ENCODE measurements at regions not wholly inside any gene's neighbourhood (a gene's known extent, or its start where the extent isn't known, plus 50 kb on each side); places are given as distances from the start of the nearest gene placed in this dataset.
"Not testable (repeated sequence)": the region's sequence is repeated elsewhere in the genome, so short reads cannot be mapped to it uniquely, and the experiment has no call there.

DNA sequence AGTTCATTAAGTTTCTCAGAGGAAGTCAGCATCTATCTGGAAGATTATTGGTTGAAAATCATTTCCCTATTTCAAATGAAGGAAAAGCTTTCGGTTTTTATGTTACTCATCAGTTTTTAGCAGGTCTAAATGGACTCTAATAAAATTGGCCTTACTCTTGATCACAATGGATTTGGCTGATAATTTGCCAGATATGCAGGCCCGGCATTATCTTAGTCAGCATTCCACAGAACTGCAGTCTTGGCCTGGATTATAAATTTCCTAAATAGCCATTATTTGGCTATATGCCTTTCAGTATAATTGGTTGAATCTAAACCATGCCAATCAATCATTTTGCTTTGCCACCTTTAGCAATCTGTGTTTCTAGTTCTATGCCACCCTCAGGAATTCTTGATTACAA is 91.7 kb upstream of the KCNQ5 start:
- DNase-seq (ENCODE audit: low spot score in 2 of 2): no peak
- no peak for FAIRE-seq

DNA sequence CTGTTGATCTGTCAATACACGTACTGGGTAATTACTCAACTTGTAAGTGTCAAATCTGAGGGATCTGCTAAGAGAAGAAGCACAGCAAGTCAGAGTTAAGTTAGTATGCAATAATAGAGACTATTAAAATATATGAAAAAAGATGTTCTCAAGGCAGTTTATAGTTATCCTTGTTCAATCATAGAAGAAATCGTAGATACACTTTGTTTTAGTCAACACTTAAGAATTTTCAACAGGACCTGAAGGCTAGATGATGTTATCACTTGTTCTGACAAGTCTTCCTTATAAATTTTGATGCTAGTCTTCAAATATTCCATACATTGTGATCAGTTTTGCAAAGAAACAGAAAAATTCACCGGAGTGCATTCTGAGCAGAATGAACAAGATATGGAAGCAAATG is 91.1 kb upstream of the KCNQ5 start:
- DNase-seq (ENCODE audit: low spot score in 2 of 2) (no peak), FAIRE-seq (no peak)

DNA sequence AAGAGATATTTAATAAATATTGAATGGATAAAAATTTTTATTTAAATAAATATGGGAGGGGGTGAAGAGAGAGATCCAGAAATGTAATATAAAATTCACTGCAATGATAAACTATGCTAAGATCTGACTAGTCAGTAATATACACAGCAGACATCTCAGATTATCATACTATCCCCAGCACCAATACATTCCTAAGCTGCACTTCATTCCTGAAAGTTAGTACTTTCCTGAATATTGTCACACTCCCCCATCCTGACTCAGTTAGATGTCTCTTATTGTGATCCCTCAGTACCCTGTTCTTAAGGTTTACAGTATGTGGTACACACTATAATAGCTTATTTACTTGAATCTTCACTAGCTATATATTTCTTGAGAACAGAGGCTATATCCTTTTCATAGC is 88.3 kb upstream of the KCNQ5 start:
- DNase-seq (ENCODE audit: low spot score in 2 of 2) (no peak), FAIRE-seq (no peak)

DNA sequence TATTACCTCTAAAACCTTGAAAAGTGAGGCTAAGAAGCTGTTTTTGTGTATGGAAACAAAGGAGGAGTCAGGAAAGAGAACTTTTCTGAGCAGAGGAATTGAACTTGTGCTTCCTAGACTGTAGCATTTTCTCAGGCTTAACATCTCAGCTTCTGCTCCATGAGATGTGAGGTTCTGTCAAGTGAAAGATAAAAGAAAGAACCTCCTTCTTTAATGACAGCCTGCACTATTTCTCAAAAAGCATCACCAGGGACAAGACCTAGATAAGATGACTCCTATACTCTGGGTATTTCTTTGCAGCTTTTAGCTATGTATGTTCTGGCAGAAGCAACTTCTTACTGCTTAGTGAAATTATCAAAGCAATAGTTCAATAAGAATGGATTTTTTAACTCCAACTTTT is 87.6 kb upstream of the KCNQ5 start:
- no peak for FAIRE-seq
- no peak for DNase-seq (ENCODE audit: low spot score in 2 of 2)

DNA sequence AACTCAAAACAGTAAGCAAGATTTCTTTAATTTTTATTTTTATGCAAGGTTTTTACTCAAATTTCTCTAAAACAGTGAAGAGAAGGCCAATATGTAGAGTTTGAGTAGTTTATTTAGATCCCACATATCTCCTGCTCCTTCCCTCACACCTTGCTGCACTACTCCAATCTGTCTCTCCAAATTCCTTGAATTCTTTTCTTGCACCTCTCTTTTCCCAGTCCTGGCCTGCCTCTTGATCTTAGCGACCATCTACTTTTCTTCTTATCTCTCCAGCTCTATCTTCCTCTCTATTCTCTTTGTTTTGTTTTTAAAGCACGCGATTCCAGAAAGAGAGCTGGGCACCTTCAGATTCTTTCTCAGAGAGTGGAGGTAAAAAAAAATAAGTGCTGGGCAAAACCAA is 86.7 kb upstream of the KCNQ5 start:
- no peak for FAIRE-seq
- DNase-seq (ENCODE audit: low spot score in 2 of 2): no peak

DNA sequence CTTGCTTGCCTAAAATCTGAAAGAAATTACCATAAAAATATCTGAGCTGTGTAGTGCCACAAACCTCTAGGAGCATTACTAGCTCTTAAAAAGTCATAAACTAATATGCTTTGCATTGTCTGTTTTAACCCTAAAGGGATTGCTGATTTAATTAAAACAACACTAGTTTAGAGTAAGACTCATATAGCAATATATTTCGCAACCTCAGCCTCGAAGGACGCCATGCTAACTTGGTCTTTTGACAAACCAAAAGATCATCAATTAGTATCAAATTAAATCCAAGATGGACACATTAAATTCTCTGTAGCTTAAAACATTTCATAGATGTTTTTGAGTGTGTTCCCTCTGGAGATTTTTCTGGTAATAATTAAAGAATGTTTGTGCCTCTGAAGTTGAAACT is 74.8 kb upstream of the KCNQ5 start:
- FAIRE-seq: no peak
- no peak for DNase-seq (ENCODE audit: low spot score in 2 of 2)

DNA sequence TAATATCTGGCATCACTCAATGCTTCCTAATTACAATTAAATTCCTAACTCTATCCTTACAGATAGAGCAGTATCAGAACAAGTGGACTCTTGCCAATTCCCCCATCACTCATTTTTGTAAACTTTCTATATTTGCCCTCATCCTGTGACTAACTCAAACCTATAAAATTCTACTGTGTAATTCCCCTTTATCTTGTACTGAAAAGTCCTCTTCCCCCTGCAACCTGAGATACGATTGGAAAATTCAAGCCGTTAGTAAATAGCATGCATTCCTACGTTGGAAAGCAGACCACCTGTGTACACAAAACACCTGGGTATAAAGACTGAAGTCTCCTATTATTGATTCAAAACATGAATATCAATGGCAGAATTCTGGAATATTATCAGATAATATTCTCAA is 70.4 kb upstream of the KCNQ5 start:
- FAIRE-seq: no peak
- no peak for DNase-seq (ENCODE audit: low spot score in 2 of 2)

DNA sequence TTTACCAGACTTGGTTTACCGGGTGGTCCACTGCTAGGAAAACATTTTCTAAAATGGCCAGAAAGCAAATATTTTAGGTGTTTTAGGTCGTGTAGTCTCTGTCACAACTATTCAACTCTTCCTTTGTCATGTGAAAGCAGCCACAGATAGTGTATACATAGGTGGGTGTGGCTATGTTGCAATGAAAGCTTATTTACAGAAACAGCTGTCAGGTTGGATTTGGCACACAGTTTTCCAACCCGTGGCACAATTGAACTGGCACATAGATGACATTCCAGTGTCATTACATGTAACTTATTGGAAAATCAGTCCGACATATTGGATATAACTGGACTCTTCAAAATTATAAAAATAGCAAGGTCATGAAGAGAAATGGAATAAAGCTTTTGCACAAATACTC is 68.9 kb upstream of the KCNQ5 start:
- no peak for FAIRE-seq
- no peak for DNase-seq (ENCODE audit: low spot score in 2 of 2)

DNA sequence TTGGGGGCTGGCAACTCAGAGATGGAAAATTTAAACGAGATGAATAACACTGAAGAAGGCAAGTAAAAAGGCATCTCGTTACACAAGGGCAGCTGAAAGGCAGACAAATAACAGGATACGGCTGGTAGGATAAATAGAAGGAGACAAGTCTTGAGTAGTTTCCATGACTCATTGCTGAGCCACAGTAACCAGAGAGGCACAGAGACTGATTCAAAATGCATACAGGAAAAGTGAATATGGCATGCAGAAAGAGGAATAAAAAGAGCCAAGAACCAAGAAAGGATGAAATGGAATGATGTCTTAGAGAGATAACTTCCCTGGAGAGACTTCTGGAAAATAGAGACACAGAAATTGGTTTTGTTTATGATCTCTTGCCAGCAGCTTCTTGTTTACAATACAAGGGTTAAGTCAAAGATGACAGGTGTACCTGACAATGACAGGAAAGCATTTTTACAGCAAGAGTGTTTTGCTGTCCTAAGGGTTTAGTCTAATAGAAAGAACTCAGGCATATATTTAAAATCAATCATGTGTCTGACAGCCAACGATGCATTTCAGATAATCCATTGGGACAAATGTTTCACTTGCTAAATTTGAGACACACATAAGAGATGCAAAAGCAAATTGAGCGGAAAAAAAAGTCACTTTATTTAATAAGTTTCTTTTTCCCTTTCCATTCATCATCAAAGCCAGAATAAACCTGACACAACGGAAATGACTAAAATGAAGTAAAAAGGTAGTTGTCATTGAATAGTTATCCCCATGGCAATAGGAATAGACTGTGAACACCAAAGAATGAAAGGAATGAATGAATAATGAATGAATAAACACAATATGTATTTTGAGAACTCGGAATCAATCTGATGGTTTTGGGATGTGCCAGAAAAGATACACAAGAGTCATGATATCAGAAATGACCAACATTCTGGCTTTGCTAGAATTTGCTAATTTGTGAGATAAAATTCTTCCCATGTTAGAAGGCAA is 68.0 kb upstream of the KCNQ5 start:
- FAIRE-seq (no peak), DNase-seq (ENCODE audit: low spot score in 2 of 2) (no peak)

DNA sequence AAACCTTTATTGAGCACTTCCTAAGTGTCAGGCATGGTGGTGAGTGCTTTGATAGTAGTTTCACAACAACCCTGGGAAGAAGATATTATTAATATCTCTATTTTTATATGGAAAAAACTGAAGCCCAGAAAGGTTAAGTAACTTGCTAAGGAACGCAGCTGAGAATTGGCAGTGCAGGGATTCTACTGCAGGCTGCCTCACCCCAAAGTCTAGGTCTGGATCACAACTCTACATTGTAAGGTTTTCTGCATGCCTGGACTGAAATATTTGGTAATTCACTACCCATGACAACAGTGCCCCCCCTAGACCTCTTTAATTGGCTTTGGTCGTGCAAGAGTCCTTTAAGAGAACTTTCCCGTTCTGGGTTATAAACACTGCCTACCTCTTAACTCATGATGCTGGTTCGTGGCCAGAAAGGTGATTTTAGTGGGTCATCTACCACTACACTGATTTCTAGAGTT is 67.1 kb upstream of the KCNQ5 start:
- no peak for FAIRE-seq
- DNase-seq (ENCODE audit: low spot score in 2 of 2): no peak

DNA sequence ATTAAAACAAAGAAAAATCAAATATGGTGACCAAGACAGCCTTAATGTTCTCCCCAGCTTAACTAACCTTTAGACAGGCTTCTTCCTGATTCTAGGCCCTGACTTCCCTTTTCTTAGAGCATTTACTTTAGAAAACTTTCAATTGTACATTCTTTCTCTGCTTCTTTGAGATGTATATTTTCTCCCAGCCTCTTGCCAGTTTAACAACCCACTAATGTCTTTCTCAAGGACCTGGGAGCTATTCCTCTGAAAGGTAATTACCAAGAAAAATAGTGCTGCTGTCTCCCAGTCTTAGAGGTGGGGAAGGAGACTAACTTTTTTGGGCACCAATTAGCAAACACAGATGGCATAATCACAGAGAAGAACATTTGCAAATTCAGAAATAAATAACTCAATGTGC is 62.8 kb upstream of the KCNQ5 start:
- DNase-seq (ENCODE audit: low spot score in 2 of 2): no peak
- no peak for FAIRE-seq

DNA sequence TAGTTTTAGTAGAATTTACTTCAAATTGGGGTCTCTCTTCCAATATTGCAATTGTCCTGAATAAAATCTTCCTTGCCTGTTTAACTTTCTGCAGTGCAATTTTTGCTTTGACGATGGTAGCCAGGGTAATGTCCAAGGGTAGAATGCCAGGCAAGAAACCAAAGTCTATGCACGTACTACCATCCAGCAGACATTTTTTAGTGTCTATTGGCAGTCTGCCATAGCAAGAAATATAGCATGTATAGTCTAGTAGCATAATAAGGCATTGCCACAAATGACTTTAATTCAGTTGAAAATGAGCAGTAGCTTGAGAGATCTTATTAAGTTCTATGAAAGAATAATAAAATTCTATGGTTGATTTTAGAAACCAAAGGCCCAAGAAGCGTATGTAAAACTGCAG is 62.3 kb upstream of the KCNQ5 start:
- DNase-seq (ENCODE audit: low spot score in 2 of 2) (no peak), FAIRE-seq (no peak)

DNA sequence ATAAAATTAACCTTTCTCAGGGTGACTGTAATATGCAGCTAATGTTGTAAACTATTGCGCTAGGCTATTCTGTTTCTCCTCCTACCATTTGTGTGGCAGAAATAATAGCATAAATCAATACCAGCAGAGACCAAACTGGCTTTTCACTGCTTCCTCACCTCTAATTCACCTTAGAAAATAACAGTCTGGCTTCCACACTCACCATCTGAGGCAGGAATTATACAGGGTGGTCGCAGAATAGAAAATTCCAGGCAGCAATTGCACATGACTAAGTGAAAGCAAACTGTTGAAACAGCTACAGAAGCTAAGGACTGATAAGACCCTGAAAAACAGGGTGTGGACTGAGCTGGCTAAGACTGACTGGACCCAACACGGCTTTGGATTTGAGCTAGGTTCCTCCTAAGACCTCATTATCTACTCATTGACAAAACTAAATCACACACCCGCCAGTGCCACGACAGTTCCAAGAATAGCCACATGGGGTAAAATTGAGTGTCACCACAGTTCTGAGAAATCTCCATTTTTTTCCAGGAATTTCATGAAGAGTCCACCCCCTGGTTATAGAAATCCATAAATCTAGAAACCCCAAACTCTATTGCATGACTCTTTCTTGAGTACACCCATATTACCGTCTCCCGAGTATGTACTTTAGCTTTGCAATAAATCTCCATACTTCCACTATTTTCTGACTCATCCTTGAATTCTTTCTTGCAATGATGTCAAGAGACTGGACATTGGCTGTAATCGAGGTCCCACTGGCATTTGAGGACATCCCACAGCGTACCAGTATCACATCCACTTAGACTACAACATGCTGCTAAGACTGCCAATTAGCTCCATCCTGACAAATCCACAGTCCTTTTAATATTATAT is 60.9 kb upstream of the KCNQ5 start:
- FAIRE-seq (no peak), DNase-seq (ENCODE audit: low spot score in 2 of 2) (no peak)

DNA sequence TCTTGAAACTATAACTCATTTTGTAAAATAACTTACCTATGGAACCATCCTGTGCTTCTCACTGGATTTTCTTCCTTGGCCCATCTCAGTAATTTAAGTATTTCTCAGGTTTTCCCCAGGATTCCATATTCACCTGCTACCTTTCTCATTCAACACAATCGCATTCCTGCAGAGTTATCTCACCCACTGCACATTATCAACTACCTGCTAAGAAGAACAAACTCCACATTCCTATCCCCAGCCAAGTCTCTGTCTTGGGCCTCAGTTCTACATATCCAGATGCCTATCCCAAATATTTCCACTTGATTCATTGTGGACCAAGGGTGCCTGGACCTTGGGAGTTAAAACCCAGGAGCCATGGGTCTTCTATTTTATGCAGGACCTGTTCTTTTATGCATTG is 60.2 kb upstream of the KCNQ5 start:
- DNase-seq (ENCODE audit: low spot score in 2 of 2): no peak
- no peak for FAIRE-seq

DNA sequence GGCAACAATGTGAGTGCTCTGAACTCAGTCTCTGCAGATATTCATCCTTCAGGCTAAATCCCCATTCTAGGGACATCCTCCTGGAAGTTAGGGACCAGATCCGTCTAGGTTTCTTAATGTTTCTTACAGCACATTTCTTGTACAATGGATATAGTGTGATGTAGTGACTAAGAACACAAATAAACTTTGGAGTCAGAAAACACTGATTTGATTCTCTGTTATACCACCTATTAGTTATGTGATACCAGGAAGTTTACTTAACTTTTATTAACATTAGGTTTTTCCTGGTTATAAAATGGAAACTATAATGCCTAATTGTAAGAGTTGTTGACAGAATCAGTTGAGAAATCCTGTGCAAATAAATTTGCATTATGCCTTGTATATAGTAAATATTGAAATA is 57.6 kb upstream of the KCNQ5 start:
- FAIRE-seq (no peak), DNase-seq (ENCODE audit: low spot score in 2 of 2) (no peak)

DNA sequence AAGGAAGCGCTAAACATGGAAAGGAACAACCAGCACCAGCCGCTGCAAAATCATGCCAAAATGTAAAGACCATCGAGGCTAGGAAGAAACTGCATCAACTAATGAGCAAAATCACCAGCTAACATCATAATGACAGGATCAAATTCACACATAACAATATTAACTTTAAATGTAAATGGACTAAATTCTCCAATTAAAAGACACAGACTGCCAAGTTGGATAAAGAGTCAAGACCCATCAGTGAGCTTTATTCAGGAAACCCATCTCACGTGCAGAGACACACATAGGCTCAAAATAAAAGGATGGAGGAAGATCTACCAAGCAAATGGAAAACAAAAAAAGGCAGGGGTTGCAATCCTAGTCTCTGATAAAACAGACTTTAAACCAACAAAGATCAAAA is 49.9 kb upstream of the KCNQ5 start:
- not testable (repeated sequence) for DNase-seq (ENCODE audit: low spot score in 2 of 2); FAIRE-seq

All from frontal cortex (tissue), 3 donors.